ENCODE measurements at regions not wholly inside any gene's neighbourhood (a gene's known extent, or its start where the extent isn't known, plus 50 kb on each side); places are given as distances from the start of the nearest gene placed in this dataset.

- H3K4me3 Mint-ChIP-seq: no peak overlapping the region
- no peaks in the 10 kb centered on the region for H3K36me3 Mint-ChIP-seq
- DNase-seq: no peak
- H3K9me3 Mint-ChIP-seq: peaks cover 3 to 6% of the 10 kb centered on the region in 2 donors
- no peaks in the 10 kb centered on the region for H3K27me3 Mint-ChIP-seq (ENCODE audit: low read depth in 2 of 2)
- H3K4me1 Mint-ChIP-seq: no peaks in the 10 kb centered on the region
- WGBS (ENCODE audit: insufficient coverage): no CpG with 5 or more reads among the region's 2 CpGs
- intact Hi-C loops (cut with micrococcal nuclease): no loop called here
- H3K27me3 ChIP-seq (ENCODE audit: control insufficient read depth, insufficient read depth, low read length): no peaks in the 10 kb centered on the region
- H3K4me1 ChIP-seq (ENCODE audit: control insufficient read depth, insufficient read depth, low read length): no peaks in the 10 kb centered on the region
- no peak overlapping the region for H3K27ac Mint-ChIP-seq
- no peak for ATAC-seq
- no peak overlapping the region for H3K4me3 ChIP-seq (ENCODE audit: low read length)
- no peak for TF ChIP-seq CTCF (IDR thresholded peaks at IDR 0.05)
- no peak overlapping the region for H3K27ac ChIP-seq (ENCODE audit: low read length)
- H3K36me3 ChIP-seq (ENCODE audit: control insufficient read depth, insufficient read depth, low read length): no peaks in the 10 kb centered on the region
- no peaks in the 10 kb centered on the region for H3K9me3 ChIP-seq (ENCODE audit: control insufficient read depth, insufficient read depth, low read length)
These were observed 330.6 kb downstream of the NR2F1-AS1 start for GRCh38 chr5:93250424-93250823.

GRCh38 chr5:93249651-93250289 is 331.2 kb downstream of the NR2F1-AS1 start:
- no peaks in the 10 kb centered on the region for H3K27me3 Mint-ChIP-seq (ENCODE audit: low read depth in 2 of 2)
- H3K9me3 Mint-ChIP-seq: peaks cover 3 to 6% of the 10 kb centered on the region in 2 donors
- H3K27me3 ChIP-seq (ENCODE audit: control insufficient read depth, insufficient read depth, low read length): no peaks in the 10 kb centered on the region
- H3K4me3 Mint-ChIP-seq: no peak overlapping the region
- no peak overlapping the region for H3K27ac Mint-ChIP-seq
- ATAC-seq: no peak
- DNase-seq: no peak
- no peak overlapping the region for H3K27ac ChIP-seq (ENCODE audit: low read length)
- 88% methylated on average over 11 of the region's 11 CpGs for WGBS (ENCODE audit: insufficient coverage)
- H3K36me3 ChIP-seq (ENCODE audit: control insufficient read depth, insufficient read depth, low read length): no peaks in the 10 kb centered on the region
- H3K36me3 Mint-ChIP-seq: no peaks in the 10 kb centered on the region
- no peak for TF ChIP-seq CTCF (IDR thresholded peaks at IDR 0.05)
- H3K4me3 ChIP-seq (ENCODE audit: low read length): no peak overlapping the region
- H3K4me1 Mint-ChIP-seq: no peaks in the 10 kb centered on the region
- no peaks in the 10 kb centered on the region for H3K4me1 ChIP-seq (ENCODE audit: control insufficient read depth, insufficient read depth, low read length)
- no peaks in the 10 kb centered on the region for H3K9me3 ChIP-seq (ENCODE audit: control insufficient read depth, insufficient read depth, low read length)
- intact Hi-C loops (cut with micrococcal nuclease): no loop called here

GRCh38 chr5:93247105-93247504 is 333.9 kb downstream of the NR2F1-AS1 start:
- no peak overlapping the region for H3K4me3 ChIP-seq (ENCODE audit: low read length)
- no peak for TF ChIP-seq CTCF (IDR thresholded peaks at IDR 0.05)
- no peaks in the 10 kb centered on the region for H3K27me3 ChIP-seq (ENCODE audit: control insufficient read depth, insufficient read depth, low read length)
- H3K9me3 Mint-ChIP-seq: peaks cover 0 to 2% of the 10 kb centered on the region in 2 donors
- H3K27me3 Mint-ChIP-seq (ENCODE audit: low read depth in 2 of 2): no peaks in the 10 kb centered on the region
- no peak overlapping the region for H3K27ac ChIP-seq (ENCODE audit: low read length)
- ATAC-seq (no peak), DNase-seq (no peak)
- no peak overlapping the region for H3K27ac Mint-ChIP-seq
- H3K4me1 ChIP-seq (ENCODE audit: control insufficient read depth, insufficient read depth, low read length): no peaks in the 10 kb centered on the region
- intact Hi-C loops (cut with micrococcal nuclease): no loop called here
- H3K9me3 ChIP-seq (ENCODE audit: control insufficient read depth, insufficient read depth, low read length): no peaks in the 10 kb centered on the region
- no peaks in the 10 kb centered on the region for H3K4me1 Mint-ChIP-seq
- no peak overlapping the region for H3K4me3 Mint-ChIP-seq
- no peaks in the 10 kb centered on the region for H3K36me3 ChIP-seq (ENCODE audit: control insufficient read depth, insufficient read depth, low read length)
- 33% methylated on average over 2 of the region's 3 CpGs for WGBS (ENCODE audit: insufficient coverage)
- no peaks in the 10 kb centered on the region for H3K36me3 Mint-ChIP-seq
